Stimulated activated CD4-positive, alpha-beta T cell treated with anti-CD3 and anti-CD28 coated beads, Interleukin-4, amount 100 ng/mL, for 24 hours (primary cell): ENCODE measurements at regions not wholly inside any gene's neighbourhood (a gene's known extent, or its start where the extent isn't known, plus 50 kb on each side); places are given as distances from the start of the nearest gene placed in this dataset.
A peak's percentile ranks its signal among the peaks of the same experiment; 100 is the strongest.
"Not testable (repeated sequence)": the region's sequence is repeated elsewhere in the genome, so short reads cannot be mapped to it uniquely, and the experiment has no call there.

Experiments
- DNase-seq: peaks from one replicate; pipeline ENCODE4 v3.0.0-alpha.2; 2020

DNA sequence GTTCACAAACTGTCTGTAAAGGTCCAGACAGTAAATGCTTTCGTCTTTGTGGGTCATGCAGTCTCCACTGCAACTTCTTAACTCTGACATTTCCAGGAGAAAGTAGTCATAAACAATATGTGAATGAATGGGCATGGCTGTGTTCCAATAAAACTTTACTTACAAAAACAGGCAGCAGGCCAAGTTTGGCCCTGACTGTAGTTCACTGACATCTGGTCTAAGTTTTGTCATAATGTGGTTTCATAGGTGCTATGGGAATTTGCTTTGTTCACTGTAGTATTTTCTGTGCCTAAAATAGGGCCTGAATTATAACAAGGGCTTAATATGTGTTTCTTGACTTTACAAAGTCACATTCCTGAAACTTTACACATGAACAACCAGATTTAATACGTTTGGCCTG, 186.0 kb upstream of the KBTBD8 start:
- DNase-seq, result no peak

- DNase-seq, result no peak
These were observed 185.4 kb upstream of the KBTBD8 start for GRCh38 chr3:66812741-66813140.

DNA sequence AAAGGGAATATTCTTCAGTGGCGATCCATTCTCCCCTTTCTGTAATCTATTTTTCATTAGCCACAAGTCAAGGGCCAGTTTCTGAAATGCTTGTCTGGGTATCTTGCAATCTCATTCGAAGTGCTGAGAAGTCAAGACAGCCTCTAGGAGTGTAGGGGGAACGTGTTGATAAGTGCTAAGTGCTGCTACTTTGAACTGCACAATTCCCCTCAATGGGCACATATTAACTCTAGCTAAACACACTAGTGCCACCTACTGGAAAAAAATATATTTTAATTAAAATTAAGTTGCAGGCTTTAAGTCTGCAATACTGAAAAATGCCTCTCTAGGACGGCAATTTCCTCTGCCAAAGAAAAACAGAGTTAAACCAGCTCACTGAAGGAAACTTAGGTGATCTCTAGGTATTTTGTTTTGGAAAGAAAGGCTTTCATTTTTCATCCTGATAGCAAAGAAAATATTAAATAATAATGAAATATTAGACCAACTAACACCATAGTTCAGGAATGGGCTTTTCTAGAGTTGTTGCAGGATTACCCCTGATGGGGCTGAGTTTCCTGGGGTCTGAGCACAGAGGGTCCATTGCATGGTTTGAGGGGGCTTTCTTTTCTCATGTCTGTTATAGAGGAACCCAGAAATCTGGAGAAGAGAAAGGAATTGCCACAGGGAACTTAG, 181.9 kb upstream of the KBTBD8 start:
- DNase-seq, result peak; percentile 5

- DNase-seq, result no peak
These were observed 180.1 kb upstream of the KBTBD8 start for GRCh38 chr3:66817951-66818557.

DNA sequence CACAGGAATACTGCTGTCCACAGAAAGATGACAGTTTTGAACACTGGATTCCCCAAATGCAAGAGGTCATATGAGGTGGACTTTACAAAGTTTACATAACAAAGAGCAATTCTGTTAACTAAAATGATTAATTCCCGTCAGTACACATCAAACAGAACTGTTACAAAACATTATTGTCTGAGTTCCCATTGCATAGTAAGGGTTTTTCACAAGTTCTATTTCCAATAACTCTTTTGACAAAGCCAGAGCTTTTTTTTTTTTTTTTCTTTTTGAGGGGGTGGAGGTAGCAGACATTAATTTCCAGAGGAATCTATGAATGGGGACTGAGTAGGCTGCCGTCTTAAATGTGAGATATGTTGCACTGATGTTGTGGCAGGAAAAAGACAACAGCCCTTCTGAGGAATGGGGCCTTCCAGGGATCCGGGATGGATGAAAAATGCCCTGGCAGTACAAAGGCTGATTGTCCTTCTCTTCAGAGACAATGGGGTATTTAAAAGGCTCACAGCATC, 178.1 kb upstream of the KBTBD8 start:
- no peak for DNase-seq

- peak; percentile 78 for DNase-seq
These were observed 175.7 kb upstream of the KBTBD8 start for GRCh38 chr3:66822186-66823008.

GRCh38 chr3:66823009-66823397, 175.1 kb upstream of the KBTBD8 start:
- DNase-seq, result no peak

DNA sequence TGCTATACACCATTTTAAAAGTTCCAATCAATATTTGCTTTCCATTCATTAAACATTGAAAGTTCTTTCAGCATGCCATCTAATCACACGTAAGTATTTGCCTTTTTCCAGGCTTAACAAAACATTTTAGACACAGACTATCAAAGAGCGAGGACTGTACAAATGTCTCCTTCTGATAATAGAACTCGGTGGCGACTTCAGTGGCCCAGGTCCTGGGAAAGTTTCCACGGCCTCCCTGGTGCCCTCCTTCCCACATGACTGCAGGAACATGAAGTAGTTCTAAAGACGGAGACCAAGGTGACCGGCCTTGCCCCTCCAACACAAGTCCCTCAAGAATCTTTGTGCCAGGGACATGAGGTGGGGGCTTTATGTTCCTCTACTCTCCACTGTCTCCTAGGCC, 174.6 kb upstream of the KBTBD8 start:
- no peak for DNase-seq

- DNase-seq, result no peak
These were observed 172.7 kb upstream of the KBTBD8 start for GRCh38 chr3:66825375-66825774.

DNA sequence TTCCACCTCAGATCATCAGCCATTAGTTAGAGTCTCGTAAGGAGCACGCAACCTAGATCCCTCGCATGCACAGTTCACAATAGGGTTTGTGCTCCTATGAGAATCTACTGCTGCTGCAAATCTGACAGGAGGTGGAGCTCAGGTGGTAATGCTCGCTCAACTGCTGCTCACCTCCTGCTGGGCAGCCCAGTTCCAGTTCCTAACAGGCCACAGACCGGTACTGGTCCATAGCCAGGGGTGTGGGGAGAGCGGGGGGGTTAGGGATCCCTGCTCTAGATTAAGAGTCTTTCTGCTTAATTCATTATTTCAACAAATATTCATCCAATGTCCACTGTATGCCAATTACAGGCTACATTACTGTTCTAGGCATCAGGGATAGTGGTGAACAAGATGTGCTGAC, 170.4 kb upstream of the KBTBD8 start:
- DNase-seq, result no peak

DNA sequence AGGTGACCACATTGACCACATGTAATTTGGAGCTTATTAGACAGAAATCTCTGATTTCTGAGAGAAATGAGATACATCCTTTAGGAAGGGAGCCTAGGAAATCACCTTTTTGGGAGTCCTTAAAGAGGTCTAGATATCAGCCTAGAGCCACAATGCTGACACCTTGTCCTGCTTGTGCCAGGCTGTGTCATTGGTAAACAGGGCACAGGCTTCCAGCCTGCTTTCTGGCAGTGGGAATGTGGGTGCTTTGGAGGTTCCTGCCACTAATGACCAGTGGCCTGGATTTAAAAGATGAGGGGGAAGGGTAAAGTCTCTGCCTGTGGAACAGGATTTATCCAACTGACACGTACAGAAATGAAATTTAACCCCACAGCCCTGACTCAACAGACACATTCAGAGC, 169.8 kb upstream of the KBTBD8 start:
- DNase-seq, result no peak

DNA sequence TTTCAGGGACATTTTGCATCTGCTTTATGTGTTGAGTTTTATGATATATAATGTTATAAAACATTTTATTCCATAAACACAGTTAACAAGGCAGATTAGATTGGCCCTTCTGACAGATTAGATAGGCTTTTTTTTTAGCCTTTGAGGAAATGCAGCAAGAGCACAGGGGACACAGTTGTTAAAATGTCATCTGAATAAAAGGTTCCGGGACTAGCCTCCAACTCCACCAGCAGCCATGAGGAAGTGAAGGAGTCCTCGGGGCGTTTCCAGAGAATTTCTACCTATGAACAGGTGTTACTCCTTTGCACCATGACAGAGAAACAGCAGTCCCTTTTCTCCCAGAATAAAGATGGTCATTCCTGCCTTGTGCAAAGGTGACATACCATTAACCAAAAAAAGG, 167.8 kb upstream of the KBTBD8 start:
- no peak for DNase-seq

GRCh38 chr3:66831931-66832330, 166.2 kb upstream of the KBTBD8 start:
- DNase-seq, result no peak

DNA sequence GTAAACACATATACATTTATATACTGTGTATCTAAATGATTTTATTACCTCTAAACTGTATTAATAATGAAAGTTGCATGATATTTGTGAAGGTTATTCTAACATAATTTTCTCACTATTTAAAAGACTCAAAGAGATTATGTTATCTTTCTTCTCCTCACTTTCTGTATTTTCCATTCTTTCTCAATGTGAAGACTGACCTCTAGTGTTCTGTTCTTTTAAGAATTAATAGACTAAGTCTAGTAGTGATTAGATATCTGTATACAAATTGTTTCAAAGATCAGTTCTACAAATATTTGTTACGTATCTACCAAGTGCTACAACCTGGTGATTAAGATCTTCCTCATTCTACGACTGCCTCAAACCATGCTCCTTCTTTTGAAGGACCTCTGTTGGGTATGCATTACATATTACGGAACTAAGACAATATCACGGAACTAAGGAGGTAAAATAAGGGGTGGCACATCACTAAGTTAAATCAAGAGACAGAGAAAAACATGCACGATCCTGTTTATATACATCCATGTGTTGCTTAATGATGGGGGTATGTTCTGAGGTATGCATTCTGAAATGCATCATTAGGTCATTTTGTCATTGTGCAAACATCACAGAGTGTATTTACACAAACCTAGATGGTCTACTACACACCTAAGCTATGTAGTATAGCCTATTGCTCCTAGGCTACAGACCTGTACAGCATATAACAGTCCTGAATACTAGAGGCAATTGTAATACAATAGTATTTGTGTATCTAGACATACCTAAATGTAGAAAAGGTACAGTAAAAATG, 161.5 kb upstream of the KBTBD8 start:
- no peak for DNase-seq

GRCh38 chr3:66838704-66839103, 159.4 kb upstream of the KBTBD8 start:
- no peak for DNase-seq

DNA sequence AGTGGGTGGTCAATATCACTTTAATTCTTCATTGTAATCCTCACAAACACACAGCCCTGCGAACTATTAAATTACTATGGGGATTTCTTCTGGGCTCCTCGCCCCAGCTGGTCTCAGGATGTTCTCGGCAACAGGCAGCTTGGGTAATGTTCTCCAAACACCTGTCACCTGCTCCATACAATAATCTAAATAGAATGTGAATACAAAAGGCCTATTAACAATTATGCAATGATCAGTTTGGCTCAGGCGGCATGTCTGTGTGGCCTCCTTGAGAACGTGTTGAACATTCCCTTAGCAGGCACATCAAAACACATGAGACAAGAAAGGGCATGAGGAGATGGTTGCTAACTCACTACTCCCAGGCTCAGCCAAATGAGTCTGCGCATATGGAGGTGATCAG, 158.6 kb upstream of the KBTBD8 start:
- DNase-seq, result no peak

DNA sequence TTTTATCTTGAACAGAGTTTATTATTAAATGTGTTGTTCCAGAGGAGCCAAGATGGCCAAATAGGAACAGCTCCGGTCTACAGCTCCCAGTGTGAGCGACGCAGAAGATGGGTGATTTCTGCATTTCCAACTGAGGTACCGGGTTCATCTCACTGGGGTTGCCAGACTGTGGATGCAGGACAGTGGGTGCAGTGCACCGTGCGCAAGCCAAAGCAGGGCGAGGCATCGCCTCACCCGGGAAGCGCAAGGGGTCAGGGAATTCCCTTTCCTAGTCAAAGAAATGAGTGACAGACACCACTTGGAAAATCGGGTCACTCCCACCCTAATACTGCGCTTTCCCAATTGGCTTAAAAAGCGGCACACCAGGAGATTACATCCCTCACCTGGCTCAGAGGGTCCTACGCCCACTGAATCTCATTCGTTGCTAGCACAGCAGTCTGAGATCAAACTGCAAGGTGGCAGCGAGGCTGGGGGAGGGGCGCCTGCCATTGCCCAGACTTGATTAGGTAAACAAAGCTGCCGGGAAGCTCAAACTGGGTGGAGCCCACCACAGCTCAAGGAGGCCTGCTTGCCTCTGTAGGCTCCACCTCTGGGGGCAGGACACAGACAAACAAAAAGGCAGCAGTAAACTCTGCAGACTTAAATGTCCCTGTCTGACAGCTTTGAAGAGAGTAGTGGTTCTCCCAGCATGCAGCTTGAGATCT, 155.2 kb upstream of the KBTBD8 start:
- DNase-seq, result not testable (repeated sequence)

GRCh38 chr3:66851894-66852613, 146.1 kb upstream of the KBTBD8 start:
- DNase-seq, result no peak

GRCh38 chr3:66854601-66855151, 143.4 kb upstream of the KBTBD8 start:
- DNase-seq, result no peak

DNA sequence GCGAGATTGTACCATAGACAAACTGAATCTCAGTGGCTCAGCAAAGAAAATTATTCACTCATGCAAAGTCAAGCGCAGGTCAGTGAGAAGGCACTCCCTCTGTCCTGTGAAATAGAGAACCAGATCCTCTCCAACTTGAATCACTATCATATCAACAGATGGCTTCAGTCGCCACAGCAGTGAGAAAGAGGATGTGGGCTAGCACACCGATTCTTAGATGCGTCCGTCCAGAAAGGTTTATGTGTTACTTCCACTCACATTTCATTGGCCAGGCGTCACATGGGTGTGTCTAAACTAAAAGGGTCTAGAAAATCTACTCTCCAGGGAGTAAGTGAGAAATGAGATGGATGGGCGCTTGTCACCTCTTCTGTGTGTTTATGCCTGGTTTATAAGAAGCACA, 141.6 kb upstream of the KBTBD8 start:
- no peak for DNase-seq

DNA sequence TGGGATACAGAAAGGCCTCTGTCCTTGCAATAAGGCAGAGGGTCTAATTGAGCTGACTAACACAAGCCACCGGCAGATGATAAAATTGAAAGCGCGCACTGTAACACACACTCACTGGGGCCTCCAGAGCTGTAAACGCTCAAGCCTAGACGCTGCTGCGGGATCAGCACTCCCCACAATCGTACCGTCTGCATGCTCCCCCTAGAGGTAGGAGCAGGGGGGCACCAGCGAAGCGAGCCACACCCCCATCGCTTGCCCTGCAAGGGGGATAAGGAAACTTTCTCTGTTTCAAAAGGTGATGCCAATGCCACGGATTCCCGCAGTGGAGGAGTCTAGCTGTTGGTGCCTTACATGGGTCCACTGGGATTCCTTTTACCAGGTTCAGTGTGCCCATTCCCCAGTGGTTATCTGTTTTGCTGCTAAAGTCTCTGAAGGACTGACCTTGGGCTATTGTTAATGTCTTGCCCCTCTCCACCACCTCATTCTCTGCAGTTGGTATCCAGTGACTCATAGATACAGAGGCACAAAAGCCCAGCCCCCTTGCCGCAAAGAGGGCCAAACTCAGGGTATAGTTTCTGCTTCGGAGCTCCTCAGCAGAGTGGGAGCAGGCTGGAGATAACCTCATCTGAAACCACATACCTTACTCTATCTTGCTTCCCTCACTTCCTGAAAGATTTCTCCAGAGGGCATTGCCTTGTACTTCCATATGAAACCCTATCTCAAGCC, 139.3 kb upstream of the KBTBD8 start:
- DNase-seq, result no peak
